Thymus (tissue), 11 donors: ENCODE measurements at regions not wholly inside any gene's neighbourhood (a gene's known extent, or its start where the extent isn't known, plus 50 kb on each side); places are given as distances from the start of the nearest gene placed in this dataset.

ENCODE experiments used
- DNase-seq, 9 donors: peaks; one replicate each; pipeline ENCODE4 v3.0.0-alpha.2; 2013; ENCODE audit warnings: low spot score in 9 of 9, low read depth in 6 of 9, missing footprints in 1 of 9
- H3K27ac ChIP-seq, 2 donors: one replicate each; pipeline ENCODE4 v1.5.1; 2013; ENCODE audit warnings: control low read depth in 1 of 2, low read depth in 1 of 2, low read length in 1 of 2, mild to moderate bottlenecking in 1 of 2, moderate library complexity in 1 of 2
- H3K27me3 ChIP-seq, 2 donors: one replicate each; pipeline ENCODE4 v1.5.1; 2013; ENCODE audit warnings: low read length in 1 of 2; ENCODE audit not compliant: control insufficient read depth in 2 of 2, insufficient read depth in 1 of 2
- H3K36me3 ChIP-seq, 2 donors: one replicate each; pipeline ENCODE4 v1.5.1; 2013; ENCODE audit warnings: low read length in 1 of 2, mild to moderate bottlenecking in 1 of 2, moderate library complexity in 1 of 2; ENCODE audit not compliant: control insufficient read depth in 2 of 2, insufficient read depth in 2 of 2
- H3K4me1 ChIP-seq, 2 donors: one replicate each; pipeline ENCODE4 v1.5.1; 2013; ENCODE audit warnings: low read length in 2 of 2; ENCODE audit not compliant: control insufficient read depth in 2 of 2, insufficient read depth in 2 of 2
- H3K4me3 ChIP-seq, 2 donors: one replicate each; pipeline ENCODE4 v1.5.1; 2013; ENCODE audit warnings: low read length in 2 of 2, control low read depth in 1 of 2, mild to moderate bottlenecking in 1 of 2
- H3K9me3 ChIP-seq, 2 donors: one replicate each; pipeline ENCODE4 v1.5.1; 2013; ENCODE audit warnings: low read length in 1 of 2, mild to moderate bottlenecking in 1 of 2; ENCODE audit not compliant: control insufficient read depth in 2 of 2, insufficient read depth in 1 of 2
- WGBS: extraction: QIAGEN DNeasy Blood & Tissue Kit; methylation state at CpG from one replicate; pipeline ENCODE4 v1.1.7; 2013; 5-methylcytosine and 5-hydroxymethylcytosine counted together
- donor health status: healthy.

GRCh38 chr16:63283721-63284120 is 1247.5 kb upstream of the CDH8 start:
- Histone ChIP-seq H3K27me3 (no peaks in the 10 kb centered on the region), H3K4me1 (no peaks in the 10 kb centered on the region), H3K9me3 (no peaks in the 10 kb centered on the region), H3K36me3 (no peaks in the 10 kb centered on the region), H3K4me3 (no peak overlapping the region), H3K27ac (no peak overlapping the region)
- 88% methylated on average over 1 of the region's 1 CpG for WGBS
- DNase-seq: no peak

GRCh38 chr16:63244631-63245030 is 1208.4 kb upstream of the CDH8 start:
- DNase-seq: no peak
- Histone ChIP-seq H3K36me3 (no peaks in the 10 kb centered on the region), H3K27ac (no peak overlapping the region), H3K4me3 (no peak overlapping the region), H3K4me1 (no peaks in the 10 kb centered on the region), H3K27me3 (no peaks in the 10 kb centered on the region), H3K9me3 (peaks cover 0 to 3% of the 10 kb centered on the region in 2 donors)
- 91% methylated on average over 5 of the region's 5 CpGs for WGBS

GRCh38 chr16:63241497-63242028 is 1205.3 kb upstream of the CDH8 start:
- H3K27ac ChIP-seq: no peak overlapping the region

GRCh38 chr16:63239065-63239570 is 1202.9 kb upstream of the CDH8 start:
- no peak for DNase-seq
- Histone ChIP-seq H3K27me3 (no peaks in the 10 kb centered on the region), H3K4me1 (no peaks in the 10 kb centered on the region), H3K9me3 (no peaks in the 10 kb centered on the region), H3K27ac (no peak overlapping the region), H3K4me3 (no peak overlapping the region), H3K36me3 (no peaks in the 10 kb centered on the region)
- 94% methylated on average over 1 of the region's 1 CpG for WGBS

More at GRCh38 chr16:63241497-63242028, 1205.3 kb upstream of the CDH8 start:
- Histone ChIP-seq H3K4me3 (no peak overlapping the region), H3K4me1 (no peaks in the 10 kb centered on the region), H3K27me3 (no peaks in the 10 kb centered on the region), H3K9me3 (peaks cover 0 to 3% of the 10 kb centered on the region in 2 donors), H3K36me3 (no peaks in the 10 kb centered on the region)
- 93% methylated on average over 5 of the region's 5 CpGs for WGBS
- DNase-seq: no peak

GRCh38 chr16:63230421-63231040 is 1194.3 kb upstream of the CDH8 start:
- Histone ChIP-seq H3K4me1 (no peaks in the 10 kb centered on the region), H3K36me3 (no peaks in the 10 kb centered on the region), H3K27me3 (no peaks in the 10 kb centered on the region), H3K9me3 (no peaks in the 10 kb centered on the region), H3K27ac (no peak overlapping the region), H3K4me3 (no peak overlapping the region)
- no peak for DNase-seq
- WGBS: 61% methylated on average over 3 of the region's 3 CpGs

- H3K27me3 ChIP-seq: no peaks in the 10 kb centered on the region
- no peak overlapping the region for H3K4me3 ChIP-seq
- no peaks in the 10 kb centered on the region for H3K36me3 ChIP-seq
- no peak overlapping the region for H3K27ac ChIP-seq
- H3K9me3 ChIP-seq: no peaks in the 10 kb centered on the region
- 53% methylated on average over 2 of the region's 2 CpGs for WGBS
- no peak for DNase-seq
- H3K4me1 ChIP-seq: no peaks in the 10 kb centered on the region
Measured at GRCh38 chr16:63228259-63228658, 1192.0 kb upstream of the CDH8 start.

- no peaks in the 10 kb centered on the region for H3K36me3 ChIP-seq
- no peak overlapping the region for H3K4me3 ChIP-seq
- WGBS: 83% methylated on average over 1 of the region's 1 CpG
- no peaks in the 10 kb centered on the region for H3K9me3 ChIP-seq
- H3K4me1 ChIP-seq: no peaks in the 10 kb centered on the region
- DNase-seq: no peak
- no peak overlapping the region for H3K27ac ChIP-seq
- no peaks in the 10 kb centered on the region for H3K27me3 ChIP-seq
Measured at GRCh38 chr16:63223851-63224250, 1187.6 kb upstream of the CDH8 start.

GRCh38 chr16:63216696-63217423 is 1180.6 kb upstream of the CDH8 start:
- no peaks in the 10 kb centered on the region for H3K36me3 ChIP-seq
- H3K4me1 ChIP-seq: no peaks in the 10 kb centered on the region
- DNase-seq: no peak
- no peaks in the 10 kb centered on the region for H3K27me3 ChIP-seq
- no peak overlapping the region for H3K27ac ChIP-seq
- no peak overlapping the region for H3K4me3 ChIP-seq
- no peaks in the 10 kb centered on the region for H3K9me3 ChIP-seq
- WGBS: 92% methylated on average over 2 of the region's 2 CpGs

- DNase-seq: no peak
- H3K36me3 ChIP-seq: no peaks in the 10 kb centered on the region
- H3K27me3 ChIP-seq: no peaks in the 10 kb centered on the region
- H3K9me3 ChIP-seq: no peaks in the 10 kb centered on the region
- no peak overlapping the region for H3K4me3 ChIP-seq
- no peaks in the 10 kb centered on the region for H3K4me1 ChIP-seq
- H3K27ac ChIP-seq: no peak overlapping the region
Measured at GRCh38 chr16:63201851-63202250, 1165.6 kb upstream of the CDH8 start.
